Hematopoietic multipotent progenitor cell treated with erythropoietin and hydrocortisone succinate and interleukin-3 and kit ligand, for 15 days (in vitro differentiated cells): ENCODE measurements at regions not wholly inside any gene's neighbourhood (a gene's known extent, or its start where the extent isn't known, plus 50 kb on each side); places are given as distances from the start of the nearest gene placed in this dataset.

Experiments used
- DNase-seq: peaks from one replicate; pipeline ENCODE4 v3.0.0-alpha.2; 2015; ENCODE audit warnings: low spot score

DNA sequence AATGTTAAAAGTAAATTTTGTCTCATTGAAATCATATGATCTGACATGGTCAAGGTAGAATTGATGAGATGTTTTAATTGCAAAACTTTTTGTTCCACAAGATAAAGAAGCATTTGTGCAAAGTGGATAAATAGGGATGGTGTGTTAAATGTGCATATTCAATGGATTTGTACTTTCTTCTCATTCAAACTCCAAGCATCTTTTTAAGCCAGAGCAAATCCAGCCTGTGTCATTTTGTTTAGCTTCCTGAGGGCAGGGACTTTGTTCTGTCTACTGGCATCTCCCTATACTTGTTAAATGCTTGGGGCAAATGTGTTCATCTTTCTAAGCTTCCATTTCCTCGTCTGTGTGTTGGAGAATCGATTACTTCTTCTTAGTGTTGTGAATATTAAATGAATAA lies 200.3 kb downstream of the SLIT2 start:
- no peak for DNase-seq

GRCh38 chr4:20454515-20454914 lies 202.8 kb downstream of the SLIT2 start:
- DNase-seq: no peak

DNA sequence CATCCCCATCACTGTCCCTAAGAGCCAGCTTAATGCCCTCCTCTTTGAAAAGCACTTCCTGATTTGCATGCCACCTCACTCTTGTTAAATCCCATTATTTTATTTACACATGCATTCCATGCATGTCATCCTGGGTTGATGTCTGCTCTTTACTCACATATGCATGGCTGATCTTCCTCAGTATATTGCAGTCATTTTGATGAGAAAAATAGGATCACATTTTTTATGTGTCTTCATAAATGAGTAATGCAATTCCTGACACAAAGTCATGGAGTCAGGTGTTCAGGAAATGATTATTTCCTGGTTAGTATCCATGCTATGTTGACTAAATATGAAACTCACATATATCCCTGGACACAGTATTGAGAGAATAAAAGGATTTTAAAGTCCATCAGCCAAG lies 204.7 kb downstream of the SLIT2 start:
- DNase-seq: no peak

DNA sequence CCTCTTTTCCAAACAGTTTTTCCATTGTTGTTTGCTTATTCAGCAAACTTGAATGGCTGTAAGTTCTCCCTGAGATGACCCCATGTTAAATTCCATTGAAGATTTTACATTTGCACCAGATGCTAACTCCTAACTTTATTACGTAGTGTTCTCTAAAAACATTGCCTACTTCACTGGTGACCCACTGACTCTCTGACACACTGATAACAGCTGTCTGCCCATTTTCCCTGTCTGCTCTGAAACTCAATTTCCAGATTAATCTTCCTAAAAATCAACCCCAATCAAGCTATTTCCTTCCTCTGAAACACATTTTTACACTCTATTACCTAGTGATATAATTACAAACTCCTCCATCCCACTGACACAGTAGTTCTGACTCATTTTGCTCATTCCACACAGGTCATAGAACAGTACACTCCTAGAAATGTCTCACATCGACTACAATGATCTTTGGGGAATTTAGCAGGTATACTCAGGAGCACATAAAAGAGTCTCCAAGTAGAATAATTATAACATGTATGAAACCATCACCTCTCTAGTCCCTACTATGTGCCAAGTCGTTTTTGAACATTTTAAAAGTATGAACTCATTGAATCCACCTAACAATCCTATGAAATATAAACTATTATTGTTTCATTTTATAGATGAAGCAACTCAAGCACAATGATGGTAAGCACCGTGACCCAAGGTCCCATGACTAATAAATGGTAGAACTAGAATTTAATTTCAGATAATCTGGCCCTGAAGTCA lies 210.9 kb downstream of the SLIT2 start:
- no peak for DNase-seq

GRCh38 chr4:20463176-20463430 lies 211.4 kb downstream of the SLIT2 start:
- no peak for DNase-seq

- DNase-seq: no peak
Measured at GRCh38 chr4:20464381-20464780, 212.7 kb downstream of the SLIT2 start.

DNA sequence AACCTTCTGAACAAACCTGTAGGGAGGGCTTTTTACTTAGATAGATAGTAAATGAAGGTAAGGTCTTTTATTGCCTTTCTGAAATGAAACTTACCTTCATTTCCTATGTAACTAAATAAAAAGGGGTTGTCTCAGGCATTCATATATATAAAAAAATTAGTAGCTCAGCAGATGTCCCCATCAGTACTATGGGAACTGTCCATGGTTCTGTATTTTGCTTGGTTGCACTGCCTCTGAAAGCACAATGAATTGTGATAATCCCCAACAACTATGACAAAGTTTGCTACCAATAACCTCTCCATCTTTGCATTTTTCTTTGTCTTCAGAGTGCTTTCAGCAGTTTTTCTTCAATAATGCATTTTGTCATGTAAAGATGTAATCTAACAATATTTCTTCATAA lies 222.4 kb downstream of the SLIT2 start:
- no peak for DNase-seq

- no peak for DNase-seq
Measured at GRCh38 chr4:20478412-20478811, 221.8 kb upstream of the PACRGL start.

GRCh38 chr4:20480165-20480947 lies 219.9 kb upstream of the PACRGL start:
- DNase-seq: no peak

- DNase-seq: no peak
Measured at GRCh38 chr4:20483416-20483815, 216.8 kb upstream of the PACRGL start.

GRCh38 chr4:20486433-20486832 lies 213.8 kb upstream of the PACRGL start:
- no peak for DNase-seq

GRCh38 chr4:20487446-20487845 lies 212.8 kb upstream of the PACRGL start:
- DNase-seq: no peak

DNA sequence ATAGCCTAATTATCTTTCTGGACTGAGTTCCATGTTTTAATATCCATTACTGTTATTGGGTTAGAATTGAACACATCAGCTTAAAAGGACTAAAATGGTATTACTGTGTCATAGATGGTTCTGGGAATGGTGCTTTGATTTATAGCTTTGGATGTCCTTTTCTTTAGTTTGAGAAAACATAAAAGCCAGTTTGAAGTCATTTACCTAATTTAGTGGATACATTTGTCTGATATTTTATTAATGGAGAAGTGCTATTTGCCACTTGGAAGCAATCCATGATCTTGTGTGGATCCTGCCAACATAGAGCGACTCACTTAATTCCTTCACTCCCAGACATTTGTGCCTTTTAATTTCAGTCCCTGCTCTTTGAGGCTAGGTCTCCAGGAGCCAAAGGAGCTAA lies 212.4 kb upstream of the PACRGL start:
- no peak for DNase-seq

DNA sequence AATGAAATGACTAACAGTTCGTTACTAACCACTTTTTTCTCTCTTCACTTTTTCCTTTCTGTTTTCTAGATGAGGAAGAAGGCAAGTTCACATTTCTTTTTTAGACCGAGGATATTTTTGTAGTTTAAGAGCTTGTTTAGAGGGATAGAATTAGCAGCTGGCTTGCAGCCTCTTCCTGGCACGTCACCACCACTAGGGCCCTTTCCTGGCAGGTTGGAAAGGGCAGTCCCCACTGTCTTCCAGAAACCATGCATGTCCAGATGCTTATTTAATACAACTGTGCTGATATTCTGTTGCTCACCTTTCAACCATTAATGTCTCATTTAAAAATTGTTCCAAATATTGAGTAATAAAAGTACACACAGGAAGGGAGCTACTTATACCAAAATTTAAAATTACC lies 209.5 kb upstream of the PACRGL start:
- no peak for DNase-seq

GRCh38 chr4:20493761-20494353 lies 206.4 kb upstream of the PACRGL start:
- no peak for DNase-seq

DNA sequence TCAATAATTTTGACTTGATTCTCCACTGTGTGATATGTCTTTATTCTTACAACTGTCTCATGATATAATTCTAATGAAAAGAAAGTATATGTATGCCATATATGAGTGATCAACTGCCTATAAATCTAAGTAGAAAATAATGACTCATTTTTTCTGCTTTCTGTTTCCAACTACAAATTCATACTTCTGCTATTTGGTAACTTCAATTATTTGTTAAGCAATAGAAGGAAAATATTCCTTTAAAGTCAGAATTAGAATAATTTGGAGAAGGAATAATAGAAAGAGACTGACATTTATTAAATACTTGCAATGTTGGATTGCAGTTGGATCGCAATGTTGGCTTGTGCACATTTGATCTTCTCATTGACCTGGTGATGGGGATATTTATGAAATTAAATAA lies 204.2 kb upstream of the PACRGL start:
- no peak for DNase-seq

GRCh38 chr4:20504146-20504545 lies 196.1 kb upstream of the PACRGL start:
- DNase-seq: no peak

GRCh38 chr4:20505927-20506326 lies 194.3 kb upstream of the PACRGL start:
- DNase-seq: no peak

DNA sequence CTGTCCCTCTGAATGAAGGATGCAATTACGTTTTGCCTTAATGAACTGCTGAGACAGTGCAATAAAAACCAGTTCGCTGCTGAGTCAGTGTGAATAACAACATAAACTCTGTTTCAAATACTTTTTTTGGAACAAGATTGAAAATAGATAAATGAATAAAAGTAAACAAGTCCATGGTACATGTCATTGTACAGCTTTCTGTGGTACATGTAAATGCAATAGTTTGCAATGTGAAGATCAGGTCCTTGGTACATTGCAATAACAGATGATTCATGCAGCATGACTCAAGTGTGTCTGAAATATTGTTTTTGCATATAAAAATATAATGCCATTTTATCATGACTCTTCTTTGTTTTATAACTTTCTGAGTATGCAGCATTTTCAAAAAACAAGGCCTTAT lies 193.4 kb upstream of the PACRGL start:
- DNase-seq: no peak

DNA sequence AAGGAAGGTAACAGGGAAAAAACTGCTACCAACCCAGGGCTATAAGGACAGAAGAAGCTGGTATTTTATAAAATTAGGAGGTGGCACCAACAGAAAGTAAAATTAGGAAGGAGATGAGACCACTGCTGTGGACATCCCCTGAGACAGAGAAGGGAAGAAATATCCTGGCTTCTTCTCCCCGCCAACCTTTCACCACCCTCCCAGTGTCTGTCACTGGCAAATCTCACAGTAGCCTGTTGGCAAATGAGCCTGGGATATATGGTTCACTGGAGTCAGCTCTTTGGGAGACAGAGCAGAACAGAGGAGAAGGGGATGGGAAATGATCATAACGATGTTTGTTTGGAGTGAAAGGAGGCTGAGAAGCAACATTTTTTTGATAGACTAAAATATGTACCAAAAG lies 190.9 kb upstream of the PACRGL start:
- no peak for DNase-seq

GRCh38 chr4:20512033-20512792 lies 188.0 kb upstream of the PACRGL start:
- DNase-seq: no peak

DNA sequence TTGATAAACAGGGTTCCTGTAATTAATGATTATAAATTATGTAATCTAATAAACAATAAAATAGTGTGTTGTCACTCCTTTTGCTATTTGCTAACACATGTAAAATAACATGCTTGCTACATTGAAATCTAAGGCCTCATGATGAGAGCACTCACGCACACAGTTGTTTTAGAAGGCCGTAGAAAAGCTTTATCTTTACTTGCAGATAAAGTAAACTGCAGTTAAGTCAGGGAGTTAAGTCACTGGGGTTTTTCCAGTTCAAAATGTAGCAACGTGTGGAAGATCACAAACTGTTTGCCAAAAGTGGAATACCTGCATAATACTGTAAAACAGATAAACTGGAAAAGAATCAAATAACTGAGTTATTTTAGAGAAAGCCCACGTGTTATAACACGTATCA lies 187.3 kb upstream of the PACRGL start:
- DNase-seq: no peak

- no peak for DNase-seq
Measured at GRCh38 chr4:20520901-20521300, 179.4 kb upstream of the PACRGL start.
